ENCODE measurements at regions not wholly inside any gene's neighbourhood (a gene's known extent, or its start where the extent isn't known, plus 50 kb on each side); places are given as distances from the start of the nearest gene placed in this dataset.
"Not testable (repeated sequence)": the region's sequence is repeated elsewhere in the genome, so short reads cannot be mapped to it uniquely, and the experiment has no call there.

- H3K27me3 ChIP-seq, result no peaks in the 10 kb centered on the region
- H3K4me1 ChIP-seq, result no peaks in the 10 kb centered on the region
- H3K27ac ChIP-seq, result no peak overlapping the region
- H3K9me3 ChIP-seq, result peaks cover 0 to 7% of the 10 kb centered on the region in 2 donors
- no peak for TF ChIP-seq CTCF (IDR thresholded peaks at IDR 0.05)
- DNase-seq, result no peak
- intact Hi-C loops (cut with DNase I), result no loop called here
- no peak for ATAC-seq
- no peak overlapping the region for H3K4me3 ChIP-seq
- no peaks in the 10 kb centered on the region for H3K36me3 ChIP-seq
Measured at GRCh38 chr9:81069038-81069795, 620.1 kb downstream of the TLE1 start.

DNA sequence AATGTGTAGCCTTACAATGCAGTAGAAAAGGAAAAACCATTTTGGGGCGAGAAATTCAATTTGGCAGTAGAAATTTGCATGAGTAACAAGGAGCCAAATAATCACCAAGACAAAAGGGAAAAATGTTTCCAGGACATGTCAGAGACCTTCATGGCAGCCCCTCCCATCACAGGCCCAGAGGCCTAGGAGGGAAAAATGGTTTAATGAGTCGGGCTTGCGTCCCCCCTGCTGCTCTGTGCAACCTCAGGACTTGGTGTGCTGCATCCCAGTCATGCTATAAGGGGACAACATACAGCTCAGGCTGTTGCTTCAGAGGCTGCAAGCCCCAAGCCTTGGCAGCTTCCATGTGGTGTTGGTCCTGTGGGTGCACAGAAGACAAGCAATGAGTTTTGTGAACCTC is 626.4 kb downstream of the TLE1 start:
- intact Hi-C loops (cut with DNase I); DNase-seq; ATAC-seq; H3K4me3 ChIP-seq; H3K36me3 ChIP-seq; H3K27ac ChIP-seq; H3K4me1 ChIP-seq; H3K27me3 ChIP-seq: not testable (repeated sequence)
- H3K9me3 ChIP-seq, result peaks cover 0 to 26% of the 10 kb centered on the region in 2 donors

- H3K9me3 ChIP-seq, result peaks cover 0 to 16% of the 10 kb centered on the region in 2 donors
- no peaks in the 10 kb centered on the region for H3K4me1 ChIP-seq
- ATAC-seq, result no peak
- intact Hi-C loops (cut with DNase I), result no loop called here
- no peaks in the 10 kb centered on the region for H3K27me3 ChIP-seq
- DNase-seq, result no peak
- H3K36me3 ChIP-seq, result no peaks in the 10 kb centered on the region
- no peak for TF ChIP-seq CTCF (IDR thresholded peaks at IDR 0.05)
- H3K27ac ChIP-seq, result no peak overlapping the region
- no peak overlapping the region for H3K4me3 ChIP-seq
Measured at GRCh38 chr9:81058782-81059181, 630.6 kb downstream of the TLE1 start.

DNA sequence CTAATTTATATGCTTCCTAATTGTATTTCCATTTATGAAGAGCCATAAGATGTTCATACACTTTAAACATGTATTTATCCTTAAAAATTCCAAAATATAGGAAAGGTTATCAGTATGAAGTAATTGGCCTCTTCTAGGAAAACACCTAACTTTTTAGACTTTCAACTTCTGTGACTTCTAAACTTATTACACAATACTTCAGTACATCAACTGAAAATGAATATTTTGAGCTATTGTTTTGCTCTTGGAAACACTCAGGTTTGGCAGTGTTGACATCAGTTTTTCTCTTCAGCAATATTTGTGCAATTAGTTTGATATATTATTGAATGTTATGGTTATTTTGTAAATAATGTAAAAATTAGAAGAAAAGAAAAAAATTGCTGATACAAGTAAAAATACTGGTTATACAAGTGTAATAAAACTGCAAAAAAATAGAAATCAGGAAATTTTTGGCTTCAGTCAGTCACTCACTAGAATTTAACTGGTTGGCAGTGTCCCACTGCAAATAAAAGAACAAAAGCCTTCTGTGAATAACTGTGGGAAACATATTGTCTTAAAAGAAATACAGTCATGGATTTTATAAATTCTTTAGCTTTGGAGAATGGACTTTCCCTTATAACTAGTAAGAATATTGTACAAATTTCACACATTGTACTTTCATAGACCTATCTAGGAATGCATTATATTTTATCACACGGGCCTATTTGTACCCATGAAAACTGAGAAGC is 635.9 kb downstream of the TLE1 start:
- Histone ChIP-seq H3K9me3 (no peaks in the 10 kb centered on the region), H3K4me3 (no peak overlapping the region), H3K27me3 (no peaks in the 10 kb centered on the region), H3K4me1 (no peaks in the 10 kb centered on the region), H3K27ac (no peak overlapping the region), H3K36me3 (no peaks in the 10 kb centered on the region)
- TF ChIP-seq CTCF (IDR thresholded peaks at IDR 0.05), result no peak
- intact Hi-C loops (cut with DNase I), result no loop called here
- DNase-seq (peak in 1 of 4 donors; percentile 5), ATAC-seq (no peak)

GRCh38 chr9:81052846-81053245 is 636.5 kb downstream of the TLE1 start:
- intact Hi-C loops (cut with DNase I), result no loop called here
- H3K36me3 ChIP-seq, result no peaks in the 10 kb centered on the region
- H3K9me3 ChIP-seq, result no peaks in the 10 kb centered on the region

More at GRCh38 chr9:81052846-81053245, 636.5 kb downstream of the TLE1 start:
- DNase-seq, result no peak
- Histone ChIP-seq H3K4me3 (no peak overlapping the region), H3K27me3 (no peaks in the 10 kb centered on the region), H3K4me1 (no peaks in the 10 kb centered on the region), H3K27ac (no peak overlapping the region)
- no peak for ATAC-seq
- no peak for TF ChIP-seq CTCF (IDR thresholded peaks at IDR 0.05)

All from left lung (tissue), 4 donors.